HG03432 (cell line): ENCODE measurements at regions not wholly inside any gene's neighbourhood (a gene's known extent, or its start where the extent isn't known, plus 50 kb on each side); places are given as distances from the start of the nearest gene placed in this dataset.
"Not testable (repeated sequence)": the region's sequence is repeated elsewhere in the genome, so short reads cannot be mapped to it uniquely, and the experiment has no call there.

Source experiments
- ATAC-seq: cut with Tn5 transposase; IDR thresholded peaks from one replicate; pipeline ENCODE4 v1.9.1; 2021; ENCODE audit warnings: mild to moderate bottlenecking, moderate library complexity; ENCODE audit not compliant: unreplicated experiment

DNA sequence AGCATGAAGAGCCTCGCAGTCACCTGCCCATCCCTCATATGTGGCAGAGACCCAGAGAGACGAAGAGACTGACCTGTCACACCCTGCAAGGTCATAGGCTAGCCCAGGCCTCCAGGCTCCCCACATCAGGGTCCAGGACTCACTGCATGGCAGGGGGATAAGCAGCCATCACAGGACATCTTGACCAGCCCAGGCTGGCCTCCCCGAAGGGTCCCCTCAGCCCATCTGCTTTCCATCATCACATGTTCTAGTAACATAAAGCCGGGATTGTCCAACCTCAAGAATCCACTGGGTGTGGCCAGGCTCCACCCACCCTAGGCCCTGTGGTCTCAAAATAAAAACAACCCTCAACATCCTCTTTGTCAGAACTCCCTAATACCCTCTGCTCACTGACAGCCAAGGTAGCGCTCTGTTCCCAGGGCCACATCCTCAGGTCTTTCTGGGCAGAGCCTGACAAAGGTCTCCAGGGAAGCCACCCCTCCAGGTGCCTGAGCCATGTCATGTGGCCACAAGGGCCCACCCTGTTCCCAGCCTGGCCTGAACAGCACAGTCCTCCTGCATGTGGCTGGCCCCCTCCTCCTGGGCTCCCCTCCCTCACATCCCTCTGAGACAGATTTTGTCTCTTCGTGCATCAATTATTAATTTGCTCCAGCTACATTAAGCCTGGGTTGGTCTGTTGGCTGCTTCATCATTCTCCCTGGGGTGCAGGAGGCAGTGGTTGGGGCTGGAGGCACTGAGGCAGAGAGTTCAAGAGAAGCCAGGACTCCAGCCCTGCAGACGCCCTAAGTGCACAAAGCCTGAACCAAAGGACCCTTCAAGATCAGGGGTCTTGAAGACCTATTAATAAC lies 131.8 kb upstream of the UNC5B start:
- ATAC-seq = no peak

DNA sequence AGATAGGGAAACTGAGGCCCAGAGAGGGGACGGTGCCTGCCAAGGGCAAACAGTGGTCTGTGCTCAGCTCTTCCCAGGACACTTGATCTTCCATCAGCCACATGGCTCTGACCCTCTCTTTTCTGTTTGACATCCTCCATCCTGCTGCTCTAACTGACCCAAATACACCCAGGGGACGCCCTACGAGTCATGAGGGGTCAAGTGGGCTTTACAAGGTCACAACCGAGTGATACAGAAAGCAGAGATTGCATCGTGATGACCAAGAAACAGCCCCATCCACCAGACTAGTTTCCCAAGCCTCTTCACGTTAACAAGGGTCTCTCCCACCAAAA lies 131.2 kb upstream of the UNC5B start:
- ATAC-seq = no peak

DNA sequence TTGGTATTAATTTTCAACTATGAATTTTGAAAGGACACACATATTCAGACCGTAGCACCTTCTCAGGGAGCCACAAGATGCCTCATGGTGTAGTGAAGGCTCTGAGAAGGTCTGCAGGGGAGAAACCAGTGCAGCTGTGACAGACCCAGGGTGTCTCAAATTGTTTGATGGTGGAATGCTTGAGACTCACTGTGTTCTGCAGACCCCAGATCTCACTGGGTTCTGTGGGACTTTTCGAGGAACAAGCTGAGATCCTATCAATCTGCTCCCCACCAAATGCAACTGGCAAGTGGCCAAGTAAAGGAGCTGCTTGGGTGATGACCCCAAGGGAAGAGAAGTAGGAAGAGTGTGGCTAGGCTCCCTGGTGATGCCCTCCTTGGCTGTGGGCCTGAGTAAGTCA lies 130.5 kb upstream of the UNC5B start:
- no peak for ATAC-seq

DNA sequence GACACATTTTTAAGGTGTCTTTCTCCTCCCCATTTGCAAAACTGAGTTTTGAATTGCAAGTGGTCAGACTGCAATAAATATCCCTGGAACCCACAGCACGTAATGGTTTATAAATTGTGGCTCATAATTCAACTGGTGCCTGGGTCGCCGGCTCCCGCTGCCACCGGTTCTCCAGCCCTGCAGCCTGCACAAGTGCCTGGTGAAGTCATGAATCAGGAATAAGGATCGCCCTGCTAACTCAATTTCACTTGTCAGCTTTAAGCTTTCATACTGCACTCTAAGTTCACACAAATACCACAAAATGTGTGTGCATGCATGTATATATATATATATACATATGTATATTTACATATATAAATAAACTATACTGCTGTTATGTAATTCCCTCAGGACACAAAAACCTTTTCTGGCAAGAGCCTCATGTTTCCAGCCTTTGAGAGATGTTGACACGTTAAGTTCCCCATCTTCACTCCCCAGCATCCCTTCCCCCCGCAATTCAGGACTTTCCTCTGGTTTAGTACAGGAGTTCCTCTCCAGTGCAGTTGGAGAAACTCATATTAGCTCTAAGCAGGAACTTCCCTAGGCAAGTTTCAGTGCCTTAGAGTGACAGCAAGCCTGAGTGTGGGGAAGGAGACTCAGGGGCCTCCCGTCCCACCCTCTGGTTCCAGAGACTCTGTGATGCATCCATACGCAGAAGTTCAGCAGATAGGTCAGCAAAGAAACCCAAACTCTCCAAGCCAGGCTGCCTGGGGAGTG lies 129.2 kb upstream of the UNC5B start:
- ATAC-seq = no peak

DNA sequence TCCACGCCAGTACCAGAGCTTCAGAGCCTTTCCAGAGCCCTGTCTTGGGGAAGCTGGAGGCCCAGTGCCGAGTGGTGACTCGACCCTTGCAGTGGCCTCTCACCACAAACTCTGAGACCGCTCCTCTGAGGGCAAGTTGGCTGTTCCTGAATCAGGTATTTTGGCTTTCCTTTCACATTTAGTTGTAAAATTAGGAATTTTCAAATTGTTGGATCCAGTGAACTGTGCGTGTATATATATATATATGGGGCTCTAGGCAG lies 128.7 kb upstream of the UNC5B start:
- ATAC-seq = no peak

DNA sequence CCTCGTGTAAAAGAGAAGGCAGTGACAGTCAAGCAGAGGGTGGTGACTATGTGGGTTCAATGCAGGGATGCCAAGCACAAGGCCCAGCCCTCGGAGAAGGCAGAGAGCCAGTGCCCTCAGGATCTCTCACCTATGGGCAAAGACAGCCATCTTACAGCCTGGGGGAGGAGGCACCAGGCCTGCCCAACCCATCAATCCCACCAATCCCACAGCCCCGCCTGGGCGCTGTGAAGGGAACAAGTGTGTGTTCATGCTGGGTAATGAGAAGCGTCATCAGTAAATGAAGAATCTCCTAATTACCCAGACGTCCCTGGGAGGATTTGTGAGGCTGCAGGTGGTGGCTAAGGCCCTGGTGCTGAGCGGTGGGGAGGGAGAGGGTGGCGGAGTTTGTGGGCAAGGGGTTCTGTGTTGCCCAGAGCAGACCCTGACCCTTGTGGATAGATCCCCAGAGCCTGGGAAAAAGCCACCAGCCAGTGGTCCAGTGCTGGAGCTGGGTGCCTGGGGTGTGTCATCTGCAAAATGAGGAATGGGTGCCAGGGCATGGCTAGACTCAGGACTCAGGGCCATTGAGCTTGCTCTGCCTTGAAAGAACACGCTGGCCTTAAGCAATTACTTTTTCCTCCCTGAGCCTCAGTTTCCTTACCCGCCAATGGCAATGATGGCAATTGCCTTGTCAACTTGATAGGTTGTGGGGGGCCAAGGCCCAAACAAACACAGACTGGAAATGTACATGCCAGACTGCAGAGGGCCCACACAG lies 128.1 kb upstream of the UNC5B start:
- ATAC-seq = no peak

DNA sequence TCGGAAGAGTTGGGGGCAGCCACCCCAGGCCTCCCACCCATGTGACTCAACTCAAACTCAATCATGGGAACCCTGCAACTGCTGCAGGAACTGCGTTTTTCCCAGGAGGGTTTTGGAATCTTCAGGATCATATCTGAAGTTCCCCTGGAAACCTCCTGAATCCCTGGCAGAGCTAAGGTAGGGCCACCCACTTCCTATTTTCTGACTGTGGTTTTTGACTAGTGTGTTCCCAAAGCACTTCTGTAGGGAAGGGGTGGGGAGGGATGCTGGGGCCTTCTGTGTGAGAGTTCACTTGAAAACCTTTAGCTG lies 127.6 kb upstream of the UNC5B start:
- ATAC-seq = no peak

DNA sequence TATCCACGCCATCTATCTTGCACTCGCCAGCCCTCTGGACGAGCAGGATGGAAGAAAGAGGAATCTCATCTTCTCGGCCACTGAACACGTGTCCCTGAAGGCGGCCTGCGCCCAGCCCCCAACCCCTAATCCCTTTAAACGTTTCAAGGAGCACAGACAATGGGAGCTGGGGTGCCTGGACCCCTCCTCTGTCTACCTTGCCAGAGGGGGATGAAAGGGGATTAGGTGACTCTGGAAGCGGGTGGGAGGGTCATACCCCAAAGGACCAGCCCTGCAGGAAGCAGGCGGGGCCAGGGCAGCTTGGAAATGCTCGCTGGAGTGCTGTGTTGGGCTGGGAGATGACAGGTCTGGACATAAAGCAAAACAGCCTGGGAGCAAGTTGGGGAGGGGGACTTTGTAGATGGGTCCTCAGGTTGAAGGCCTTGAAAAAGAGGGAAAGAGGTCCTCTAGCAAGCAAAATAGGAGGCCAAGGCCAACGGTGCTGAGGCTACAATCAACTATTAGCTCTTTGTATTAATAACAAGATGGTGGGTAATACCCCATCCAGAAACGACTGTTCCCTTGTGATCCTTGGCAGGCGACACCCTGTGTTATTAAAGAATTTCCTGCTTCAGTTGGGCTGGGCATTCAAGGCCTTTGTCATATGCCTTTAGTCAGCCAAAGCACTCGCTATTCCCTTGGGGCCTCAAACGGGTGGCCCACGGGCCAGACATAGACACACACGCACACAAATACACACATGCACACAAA lies 126.5 kb upstream of the UNC5B start:
- ATAC-seq = no peak

DNA sequence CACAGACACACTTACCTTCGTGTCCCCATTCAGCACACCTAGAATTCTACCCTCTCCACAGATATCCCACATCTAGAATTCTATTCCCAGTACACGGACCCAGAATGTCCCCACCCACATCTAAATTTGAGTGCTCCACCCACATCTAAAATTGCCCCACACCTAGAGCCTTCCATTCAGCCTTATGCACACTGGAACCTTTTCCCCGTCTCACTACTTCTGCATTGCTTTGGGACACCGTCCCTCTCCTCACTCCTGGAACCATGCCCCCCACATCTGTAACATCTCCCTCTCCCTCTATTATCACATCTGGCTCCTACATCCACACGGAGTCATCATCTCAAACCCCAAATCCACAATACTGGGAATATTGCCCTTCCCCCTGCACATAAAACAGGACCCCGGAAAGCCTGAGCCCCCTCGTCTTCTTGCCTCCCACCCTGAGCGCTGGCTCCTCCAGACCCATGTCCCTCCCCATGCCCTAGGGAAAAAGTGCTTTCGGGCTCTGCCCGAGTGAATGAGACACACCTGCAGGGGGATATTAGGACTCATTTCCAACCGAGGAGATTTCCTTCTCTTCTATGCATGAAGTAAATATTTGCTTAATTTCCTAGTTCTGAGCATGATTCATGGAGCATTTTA lies 125.8 kb upstream of the UNC5B start:
- ATAC-seq = no peak

DNA sequence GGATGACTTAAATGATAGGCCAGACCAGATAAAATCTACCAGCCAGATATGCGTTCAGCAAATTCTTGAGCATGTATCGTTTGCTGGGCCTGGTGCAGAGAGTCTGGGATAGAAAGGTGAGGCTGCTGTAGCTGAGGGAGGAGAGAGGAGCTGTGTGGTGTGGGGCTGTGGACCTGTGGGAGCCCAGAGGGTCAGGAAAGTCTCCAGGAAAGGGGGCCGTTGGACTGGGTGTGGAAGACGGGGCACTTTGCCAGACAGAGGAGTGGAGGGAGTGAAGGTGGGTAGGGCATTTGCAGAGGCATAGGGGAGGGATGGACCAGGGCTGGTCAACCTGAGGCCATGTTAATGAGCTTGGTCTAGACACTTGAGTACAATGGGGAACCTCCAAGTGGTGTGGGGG lies 124.7 kb upstream of the UNC5B start:
- no peak for ATAC-seq

DNA sequence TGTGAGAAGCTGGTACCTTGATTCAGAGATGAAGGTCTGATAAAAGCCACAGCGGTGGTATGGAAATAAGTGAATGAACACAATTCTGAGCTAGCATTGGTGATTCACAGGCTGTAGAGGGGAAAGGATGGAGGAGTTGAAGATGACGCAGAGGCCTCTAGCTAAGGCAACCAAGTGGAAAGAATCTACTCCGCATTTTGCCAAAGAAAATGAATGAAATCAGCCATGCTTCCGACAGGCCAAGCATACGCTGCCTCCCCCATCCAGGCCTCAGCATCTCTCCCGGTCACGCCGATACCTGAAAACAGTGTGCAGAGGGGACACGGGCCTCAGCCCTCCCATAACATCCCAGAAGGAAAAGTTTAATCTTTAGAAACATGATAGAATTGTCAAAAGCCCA lies 124.3 kb upstream of the UNC5B start:
- ATAC-seq = no peak

DNA sequence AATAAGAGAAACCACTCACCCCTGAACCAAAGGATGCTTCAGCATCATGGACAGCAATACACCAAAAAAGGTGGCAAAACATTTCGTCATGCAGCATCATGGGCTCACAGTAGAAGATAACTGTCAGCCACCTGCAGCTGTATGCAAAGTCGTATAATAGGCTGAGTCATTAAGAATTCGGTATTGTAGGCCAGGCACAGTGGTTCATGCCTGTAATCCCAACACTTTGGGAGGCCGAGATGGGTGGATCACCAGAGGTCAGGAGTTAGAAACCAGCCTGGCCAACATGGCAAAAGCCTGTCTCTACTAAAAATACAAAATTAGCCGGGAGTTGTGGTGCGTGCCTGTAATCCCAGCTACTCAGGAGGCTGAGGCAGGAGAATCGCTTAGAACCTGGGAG lies 123.8 kb upstream of the UNC5B start:
- not testable (repeated sequence) for ATAC-seq

DNA sequence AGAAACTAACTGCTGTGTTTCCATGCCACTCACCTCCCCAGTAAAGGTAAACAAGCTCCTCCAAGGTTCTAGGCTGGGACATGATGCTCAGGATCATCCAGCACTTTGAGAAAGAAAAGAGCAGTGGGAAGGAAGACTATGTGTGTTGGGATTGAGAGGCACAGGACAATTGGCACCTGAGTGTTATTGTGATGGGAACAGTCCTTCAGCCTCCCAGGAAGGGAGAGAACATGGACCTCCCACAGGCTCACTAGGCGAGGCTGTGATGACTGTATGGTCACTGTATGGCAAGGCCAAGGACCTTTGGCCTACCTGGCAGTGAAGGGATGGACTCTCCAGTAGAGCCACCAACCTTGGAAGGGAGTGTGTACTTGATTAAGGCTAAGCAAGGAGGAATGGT lies 123.2 kb upstream of the UNC5B start:
- no peak for ATAC-seq

DNA sequence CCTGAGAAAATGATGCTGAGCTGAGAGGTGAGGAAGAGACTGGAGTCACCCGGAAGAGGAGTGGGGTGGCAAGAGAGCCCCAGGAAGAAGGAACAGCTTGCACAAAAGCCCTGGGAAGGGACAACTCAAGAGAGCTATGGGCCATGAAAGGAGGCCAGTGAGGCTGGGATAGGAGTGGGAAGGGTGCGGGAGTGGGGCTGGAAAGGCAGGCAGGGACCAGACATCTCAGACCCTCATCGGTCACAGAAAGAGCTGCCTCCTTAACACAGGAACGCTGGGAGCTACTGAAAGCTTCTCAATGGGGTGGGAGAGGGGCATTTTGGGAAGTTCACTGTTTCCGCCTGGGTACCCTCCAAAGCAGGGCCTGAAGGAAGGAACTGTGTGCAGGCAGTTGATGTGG lies 122.0 kb upstream of the UNC5B start:
- ATAC-seq = no peak

DNA sequence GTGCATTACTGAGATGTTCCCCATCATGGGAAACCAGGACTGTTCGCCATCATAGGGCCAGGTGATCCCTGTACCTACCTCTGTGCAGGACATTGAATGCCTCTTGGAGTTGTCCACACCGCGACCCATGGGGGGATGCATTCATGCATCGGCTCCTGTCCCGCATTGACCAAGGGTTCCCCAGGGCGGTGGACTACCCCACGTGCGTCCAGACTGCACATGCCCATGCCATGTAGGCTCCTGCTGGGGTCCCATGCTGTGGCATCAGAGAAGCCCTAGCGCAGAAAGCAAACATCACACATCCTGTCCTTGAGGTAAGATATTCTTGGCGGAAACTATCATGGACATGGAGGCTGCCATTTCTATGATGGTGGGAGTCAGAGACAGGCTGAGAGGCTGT lies 121.6 kb upstream of the UNC5B start:
- ATAC-seq = no peak

DNA sequence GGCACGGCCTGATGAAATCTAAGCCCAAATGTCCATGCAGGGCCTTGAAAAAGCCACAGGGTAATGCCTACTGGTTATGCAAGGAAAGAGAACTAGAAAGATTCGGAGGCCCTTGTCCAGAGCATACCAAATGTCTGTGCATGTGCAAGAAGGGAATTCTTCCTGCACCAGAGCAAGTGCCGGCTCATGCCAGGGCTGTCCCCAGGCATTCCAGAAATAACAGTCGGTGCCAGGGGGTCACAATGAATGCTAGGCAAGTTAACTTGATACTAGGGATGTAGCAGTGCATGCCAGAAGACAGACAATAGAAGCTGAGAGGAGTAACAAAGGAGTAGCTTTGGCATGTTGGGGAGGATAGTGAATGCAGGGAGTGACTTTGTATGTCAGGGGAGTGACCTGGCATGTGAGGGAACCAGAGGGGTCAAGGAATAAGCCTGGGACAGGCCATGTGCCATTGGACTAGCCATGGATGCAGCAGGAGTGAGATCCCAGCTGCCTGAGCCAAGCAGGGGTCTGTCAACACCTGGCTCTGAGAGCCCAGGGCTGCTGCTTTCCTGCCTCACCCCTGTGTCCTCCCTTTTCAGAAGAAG lies 119.5 kb upstream of the UNC5B start:
- ATAC-seq = no peak

DNA sequence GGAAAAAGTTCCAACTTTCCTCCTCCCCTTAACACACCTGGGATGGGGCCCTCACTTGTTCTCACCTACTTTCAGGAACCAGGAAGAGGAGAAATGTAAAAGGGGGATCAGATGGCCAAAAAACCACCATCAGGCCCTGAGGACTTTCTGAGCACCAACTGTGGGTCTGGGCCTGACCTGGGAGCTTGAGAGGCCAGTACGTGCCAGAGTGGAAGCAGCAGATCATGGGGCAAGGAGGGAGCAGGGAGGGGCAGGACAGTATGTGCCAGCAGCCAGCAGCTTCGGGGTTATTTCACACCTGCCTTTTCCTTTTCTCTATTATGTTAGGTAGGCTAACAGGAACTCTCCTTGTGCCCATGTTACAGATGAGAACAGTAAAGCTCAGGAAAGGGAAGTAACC lies 118.8 kb upstream of the UNC5B start:
- no peak for ATAC-seq

DNA sequence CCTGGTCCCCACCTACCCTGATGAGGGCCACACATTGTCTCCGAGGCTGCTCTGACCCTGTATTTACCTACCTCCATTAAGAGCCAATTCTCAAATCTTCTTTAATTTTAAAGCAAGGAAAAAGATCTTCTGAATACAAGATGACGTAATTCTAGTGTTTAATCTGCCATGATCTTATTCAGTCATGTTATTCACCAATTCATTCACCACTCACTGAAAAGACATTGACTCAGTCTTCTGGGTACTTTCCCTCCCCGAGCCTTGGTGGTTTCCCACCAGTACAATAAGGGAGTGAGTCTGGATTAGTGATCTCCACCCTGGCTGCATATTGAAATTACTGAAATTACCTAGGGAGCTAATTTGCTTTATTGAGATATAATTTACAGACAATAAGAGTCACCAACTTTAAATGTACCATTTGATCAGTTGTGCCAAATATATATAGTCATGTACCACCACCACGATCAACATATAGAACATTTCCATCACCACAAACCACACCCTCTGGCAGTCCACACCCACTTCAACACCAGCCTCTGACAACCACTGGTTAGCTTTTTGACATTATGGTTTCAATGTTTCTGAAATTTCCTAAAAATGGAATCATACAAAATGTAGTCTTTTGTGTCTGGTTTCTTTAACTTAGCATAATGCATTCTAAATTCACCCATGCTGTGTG lies 117.5 kb upstream of the UNC5B start:
- ATAC-seq = no peak

DNA sequence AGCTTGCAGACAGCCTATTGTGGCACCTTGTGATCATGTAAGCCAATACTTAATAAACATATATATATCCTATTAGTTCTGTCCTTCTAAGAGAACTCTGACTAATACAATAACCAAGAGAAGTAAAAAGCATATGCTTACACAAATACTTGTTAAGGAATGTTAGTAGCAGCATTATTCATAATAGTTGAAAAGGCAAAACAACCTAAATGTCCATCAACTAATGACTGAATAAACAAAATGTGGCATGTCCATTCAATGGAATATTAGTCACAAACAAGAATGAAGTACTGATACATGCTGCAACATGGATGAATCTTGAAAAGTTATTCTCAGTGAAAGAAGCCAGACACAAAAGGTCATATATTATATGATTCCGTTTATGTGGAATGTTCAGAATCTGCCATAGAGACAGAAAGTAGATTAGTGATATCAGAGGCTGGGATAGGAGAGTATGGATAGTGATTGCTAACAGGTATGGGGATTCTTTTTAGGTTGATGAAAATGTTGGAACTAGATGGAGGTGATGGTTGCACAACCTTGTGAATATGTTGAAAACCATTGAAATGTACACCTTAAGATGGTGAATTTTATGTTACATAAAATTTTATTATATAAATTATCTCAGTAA lies 112.5 kb upstream of the UNC5B start:
- ATAC-seq = no peak

DNA sequence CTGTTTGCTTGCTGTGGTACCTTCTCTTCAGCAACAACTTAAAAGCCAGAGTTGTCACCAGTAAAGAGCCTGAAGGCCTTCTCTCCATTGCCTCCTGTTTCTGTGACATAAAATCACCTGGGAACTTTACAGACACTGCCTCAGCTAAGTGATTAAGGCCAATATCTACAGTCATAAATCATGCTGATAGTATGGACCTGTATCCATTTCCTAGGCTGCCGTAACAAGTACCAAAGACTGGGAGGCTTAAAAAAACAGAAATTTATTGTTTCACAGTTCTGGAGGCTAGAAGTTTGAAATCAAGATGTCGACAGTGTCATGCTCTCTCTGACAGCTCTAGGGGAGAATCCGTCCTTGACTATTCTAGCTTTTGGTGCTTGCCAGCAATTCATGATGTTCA lies 108.4 kb upstream of the UNC5B start:
- ATAC-seq = no peak
